K562 (cell line): ENCODE measurements at regions not wholly inside any gene's neighbourhood (a gene's known extent, or its start where the extent isn't known, plus 50 kb on each side); places are given as distances from the start of the nearest gene placed in this dataset.

Experiments used
- ATAC-seq: fragments of 200-7000 bp; cut with Tn5 transposase; 3 replicates; pipeline ENCODE4 v1.9.1; 2020; ENCODE audit warnings: moderate library complexity
- BruUV-seq: library from RNA; stranded (reverse); fragments of 400-500 nt; replicated peaks from 2 replicates; lab custom pipeline; 2021; lab: Mats Ljungman, UMichigan
- CTCF ChIA-PET: fragments of 300-600 bp; formaldehyde crosslinking; extraction: SDS; loops from one replicate; lab custom pipeline; 2021; ENCODE audit warnings: low intra/inter-chr PET ratio; lab: Yijun Ruan, JAX
- POLR2A ChIA-PET: fragments of 300-600, 350-650 bp; sonication (Branson Sonifier 250); formaldehyde crosslinking; extraction: SDS; loops from one replicate; lab custom pipeline; 2021; ENCODE audit warnings: antibody characterized with exemption, inconsistent platforms; lab: Yijun Ruan, JAX
- DNase-seq, 4 experiments: peaks; one replicate each; pipeline versions ENCODE4 v3.0.0 to v3.0.0-alpha.2; 2011 to 2018; ENCODE audit warnings: low spot score in 3 of 4, mixed read lengths in 3 of 4; ENCODE audit errors: extremely low read depth in 1 of 4
- FAIRE-seq: peaks from 2 replicates; lab custom pipeline; 2011; peaks lifted over from hg19 to GRCh38; lab: Jason Lieb, UNC
- H2AFZ ChIP-seq: 2 replicates; pipeline ENCODE4 v1.6.0; 2011; ENCODE audit warnings: low read depth, low read length, control low read depth, inconsistent platforms
- H3K27ac ChIP-seq: fragments of 200-600 bp; 3 replicates; pipeline ENCODE4 v1.8.0; 2011; ENCODE audit warnings: low read depth, mild to moderate bottlenecking, control low read depth, inconsistent platforms, low read length, moderate library complexity, mixed read lengths; ENCODE audit errors: extremely low read depth
- H3K27me3 ChIP-seq, 2 experiments: fragments of 300-600 bp in 1 of 2; 2 replicates in 1 of 2; 3 replicates in 1 of 2; pipeline versions ENCODE4 v1.6.0 to v1.8.0; 2011; ENCODE audit warnings: inconsistent platforms in 2 of 2, low read length in 2 of 2, mild to moderate bottlenecking in 1 of 2, mixed read lengths in 1 of 2, moderate library complexity in 1 of 2; ENCODE audit not compliant: control insufficient read depth in 2 of 2, insufficient read depth in 2 of 2
- H3K36me3 ChIP-seq: fragments of 300-600 bp; 3 replicates; pipeline ENCODE4 v1.8.0; 2011; ENCODE audit warnings: mild to moderate bottlenecking, low read length, inconsistent platforms; ENCODE audit not compliant: control insufficient read depth, insufficient read depth
- H3K4me1 ChIP-seq, 2 experiments: fragments of 200-600 bp in 1 of 2; replicated peaks in 1 of 2; 2 replicates in 1 of 2; 3 replicates in 1 of 2; pipeline versions ENCODE4 v1.5.1 to v1.8.0; 2011; ENCODE audit warnings: inconsistent platforms in 2 of 2, low read length in 2 of 2, mild to moderate bottlenecking in 1 of 2, mixed read lengths in 1 of 2, moderate library complexity in 1 of 2; ENCODE audit not compliant: control insufficient read depth in 2 of 2, insufficient read depth in 2 of 2
- H3K4me2 ChIP-seq: 2 replicates; pipeline ENCODE4 v1.6.1; 2011; ENCODE audit warnings: low read length, control low read depth, inconsistent platforms, mixed read lengths; ENCODE audit not compliant: insufficient read depth
- H3K4me3 ChIP-seq: fragments of 200-600 bp; sonication (generic), shearing (Covaris generic); 2 replicates; pipeline ENCODE4 v1.5.1; 2016; ENCODE audit warnings: control low read depth, inconsistent platforms
- H3K79me2 ChIP-seq: fragments of 200-600 bp; 3 replicates; pipeline ENCODE4 v1.8.0; 2011; ENCODE audit warnings: low read length, inconsistent platforms; ENCODE audit not compliant: control insufficient read depth, insufficient read depth
- H3K9ac ChIP-seq, 2 experiments: 2 replicates each; pipeline versions ENCODE4 v1.6.0 to v1.6.1; 2011; ENCODE audit warnings: low read depth in 2 of 2, low read length in 2 of 2, control low read depth in 1 of 2, inconsistent platforms in 1 of 2, mild to moderate bottlenecking in 1 of 2, mixed read lengths in 1 of 2; ENCODE audit not compliant: insufficient read depth in 1 of 2
- H3K9me1 ChIP-seq: one replicate; pipeline ENCODE4 v1.6.0; 2011; ENCODE audit warnings: inconsistent platforms, mild to moderate bottlenecking, low read length, moderate library complexity; ENCODE audit not compliant: control insufficient read depth, insufficient read depth
- H3K9me3 ChIP-seq: replicated peaks from 2 replicates; pipeline ENCODE4 v1.5.1; 2011; ENCODE audit warnings: low read depth, low read length, inconsistent platforms; ENCODE audit not compliant: control insufficient read depth, insufficient read depth
- H4K20me1 ChIP-seq: replicated peaks from 2 replicates; pipeline ENCODE4 v1.6.1; 2011; ENCODE audit warnings: low read length, inconsistent platforms, mixed read lengths; ENCODE audit not compliant: control insufficient read depth, insufficient read depth
- BMI1 ChIP-seq: fragments of 150-350 bp; IDR thresholded peaks from 2 replicates; pipeline ENCODE4 v1.6.1; 2014; ENCODE audit warnings: low read length
- CGGBP1 ChIP-seq: fragments of 250-450 bp; sonication (Bioruptor Pico); IDR thresholded peaks from 2 replicates; pipeline ENCODE4 v1.9.0; 2021; ENCODE audit warnings: mild to moderate bottlenecking
- CSDE1 ChIP-seq, 2 experiments: fragments of 450-650 bp; IDR thresholded peaks; 2 replicates each; pipeline ENCODE4 v1.6.1; 2016; ENCODE audit warnings: mild to moderate bottlenecking in 1 of 2
- E2F1 ChIP-seq: sonication (generic); formaldehyde crosslinking; IDR thresholded peaks from 2 replicates; pipeline ENCODE4 v1.8.1; 2023; ENCODE audit warnings: mild to moderate bottlenecking, missing genetic modification reagents, moderate library complexity
- ELK3 ChIP-seq: fragments of 450-650 bp; formaldehyde crosslinking; IDR thresholded peaks from 2 replicates; pipeline ENCODE4 v1.4.0; 2020; ENCODE audit warnings: mild to moderate bottlenecking
- PCBP1 ChIP-seq: fragments of 200-400 bp; formaldehyde crosslinking; IDR thresholded peaks from 2 replicates; pipeline ENCODE4 v1.6.1; 2018; ENCODE audit warnings: mild to moderate bottlenecking, low read depth, low read length; ENCODE audit not compliant: poor library complexity, severe bottlenecking
- RFX1 ChIP-seq: fragments of 450-650 bp; IDR thresholded peaks from 2 replicates; pipeline ENCODE4 v1.6.1; 2016; ENCODE audit warnings: mild to moderate bottlenecking, moderate library complexity
- SMARCA4 ChIP-seq: fragments of 450-650 bp; IDR thresholded peaks from 2 replicates; pipeline ENCODE4 v1.6.1; 2016
- whole genome bisulfite sequencing: fragments of 100-300 bp; shearing (Covaris generic); methylation state at CpG from one replicate; pipeline ENCODE4 v1.1.6; 2016; ENCODE audit warnings: low coverage, mixed read lengths; ENCODE audit not compliant: insufficient coverage; ENCODE audit errors: missing lambda C conversion rate; 5-methylcytosine and 5-hydroxymethylcytosine counted together
- in situ Hi-C: fragments of 300-500 bp; cut with MboI; formaldehyde crosslinking; loops from 4 replicates; pipeline ENCODE4 v1.15.0; 2018; ENCODE audit warnings: inconsistent platforms, mixed read lengths
- intact Hi-C: fragments of 100-400 bp; cut with micrococcal nuclease; formaldehyde crosslinking; loops from 2 replicates; pipeline ENCODE4 v1.14.2; 2022

- TF ChIP-seq ELK3 (no peak), PCBP1 (no peak), CGGBP1 (CRISPR knock-in tag) (no peak), CSDE1 (IDR thresholded peaks at IDR 0.05) (no peak)
- TF ChIP-seq, all 486 proteins: peak for 0
Measured at GRCh38 chr6:15791448-15792181, 128.8 kb upstream of the DTNBP1 start (continued).

GRCh38 chr6:15790116-15790515 is 127.3 kb upstream of the DTNBP1 start:
- DNase-seq (no peak), FAIRE-seq (no peak), ATAC-seq (no peak)
- no peaks in the 10 kb centered on the region for H3K9me3 ChIP-seq
- H3K27me3 ChIP-seq, result no peaks in the 10 kb centered on the region
- peaks cover 8 to 29% of the 10 kb centered on the region in 2 experiments for H3K4me1 ChIP-seq
- H4K20me1 ChIP-seq, result no peaks in the 10 kb centered on the region
- no peaks in the 10 kb centered on the region for H3K36me3 ChIP-seq
- in situ Hi-C loops, result no loop called here
- no peak overlapping the region for H3K9ac ChIP-seq
- ChIA-PET CTCF (no interaction called here), POLR2A (interaction anchor here (0.6 to 2.8 kb wide), 4 partner anchors 11 to 167 kb away, joined by 3 to 10 read pairs (median 4); no protein-coding TSS in a partner anchor)
- no TSS peak for BruUV-seq
- no peaks in the 10 kb centered on the region for H3K79me2 ChIP-seq
- H3K4me2 ChIP-seq, result no peak overlapping the region
- intact Hi-C loops, result loop anchor here (5.0 to 10.0 kb wide), 2 partner anchors 98 to 335 kb away; partner anchors contain the start of gene MYLIP
- 56% methylated on average over 1 of the region's 1 CpG for WGBS
- no peak overlapping the region for H3K4me3 ChIP-seq
- H3K9me1 ChIP-seq, result peaks cover 5% of the 10 kb centered on the region
- H3K27ac ChIP-seq, result no peak overlapping the region
- no peak for TF ChIP-seq BMI1
- TF ChIP-seq E2F1 (CRISPR knock-in tag), result no peak
- peak; percentile 69 for TF ChIP-seq RFX1
- TF ChIP-seq SMARCA4, result no peak
- H2AFZ ChIP-seq, result no peak overlapping the region
